ENCODE measurements at regions not wholly inside any gene's neighbourhood (a gene's known extent, or its start where the extent isn't known, plus 50 kb on each side); places are given as distances from the start of the nearest gene placed in this dataset.

- no peak for TF ChIP-seq GATA3 (IDR thresholded peaks at IDR 0.05; ENCODE audit: low read depth, low read length)
- TF ChIP-seq GATA2 (IDR thresholded peaks at IDR 0.05; ENCODE audit: low read depth, low read length), result no peak
Observed at GRCh38 chr20:10848810-10849370, 175.1 kb upstream of the JAG1 start.

Measured in SH-SY5Y (cell line).